ENCODE measurements at regions not wholly inside any gene's neighbourhood (a gene's known extent, or its start where the extent isn't known, plus 50 kb on each side); places are given as distances from the start of the nearest gene placed in this dataset.
A peak's percentile ranks its signal among the peaks of the same experiment; 100 is the strongest.

DNA sequence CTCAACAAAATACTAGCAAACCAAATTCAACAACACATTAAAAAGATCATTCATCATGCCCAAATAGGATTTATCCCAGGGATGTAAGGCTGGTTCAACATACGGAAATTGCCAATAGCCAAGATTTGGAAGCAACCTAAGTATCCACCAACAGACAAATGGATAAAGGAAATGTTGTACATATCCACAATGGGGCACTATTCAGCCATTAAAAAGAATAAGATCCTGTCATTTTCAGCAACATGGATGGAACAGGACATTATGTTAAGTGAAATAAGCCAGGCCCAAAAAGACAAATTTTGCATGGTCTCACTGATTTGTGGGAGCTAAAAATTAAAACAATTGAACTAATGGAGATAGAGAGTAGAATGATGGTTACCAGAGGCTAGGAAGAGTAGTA, 82.0 kb upstream of the FAM241A start:
- CTCF ChIA-PET = no interaction called here
- DNase-seq (ENCODE audit: extremely low spot score) = no peak
- POLR2A ChIA-PET = no interaction called here
- TF ChIP-seq TARDBP (IDR thresholded peaks at IDR 0.05) = no peak
- no peak for TF ChIP-seq SUZ12 (IDR thresholded peaks at IDR 0.05)
- no peak for TF ChIP-seq ELF4 (IDR thresholded peaks at IDR 0.05)
- no peak for TF ChIP-seq ARNT (IDR thresholded peaks at IDR 0.05)
- no peak for TF ChIP-seq SP1 (IDR thresholded peaks at IDR 0.05)
- no peak for TF ChIP-seq CTBP1 (IDR thresholded peaks at IDR 0.05; ENCODE audit: borderline replicate concordance)
- TF ChIP-seq FOXA1 (IDR thresholded peaks at IDR 0.05) = no peak
- no peak for TF ChIP-seq BHLHE40 (IDR thresholded peaks at IDR 0.05; ENCODE audit: borderline replicate concordance)
- no peak for TF ChIP-seq ZNF384 (IDR thresholded peaks at IDR 0.05)
- TF ChIP-seq, protein P1, sequence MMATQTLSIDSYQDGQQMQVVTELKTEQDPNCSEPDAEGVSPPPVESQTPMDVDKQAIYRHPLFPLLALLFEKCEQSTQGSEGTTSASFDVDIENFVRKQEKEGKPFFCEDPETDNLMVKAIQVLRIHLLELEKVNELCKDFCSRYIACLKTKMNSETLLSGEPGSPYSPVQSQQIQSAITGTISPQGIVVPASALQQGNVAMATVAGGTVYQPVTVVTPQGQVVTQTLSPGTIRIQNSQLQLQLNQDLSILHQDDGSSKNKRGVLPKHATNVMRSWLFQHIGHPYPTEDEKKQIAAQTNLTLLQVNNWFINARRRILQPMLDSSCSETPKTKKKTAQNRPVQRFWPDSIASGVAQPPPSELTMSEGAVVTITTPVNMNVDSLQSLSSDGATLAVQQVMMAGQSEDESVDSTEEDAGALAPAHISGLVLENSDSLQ (IDR thresholded peaks at IDR 0.05) = no peak
- TF ChIP-seq FOXM1 (IDR thresholded peaks at IDR 0.05; ENCODE audit: borderline replicate concordance) = no peak
- no peak for TF ChIP-seq NFRKB (IDR thresholded peaks at IDR 0.05)
- TF ChIP-seq HDGF (IDR thresholded peaks at IDR 0.05; ENCODE audit: borderline replicate concordance) = no peak
- TF ChIP-seq L3MBTL2 (conservative IDR thresholded peaks at IDR 0.05) = no peak
- no peak for TF ChIP-seq FOXK2 (IDR thresholded peaks at IDR 0.05)
- no peak for TF ChIP-seq LEF1 (IDR thresholded peaks at IDR 0.05; ENCODE audit: borderline replicate concordance)

- DNase-seq (ENCODE audit: extremely low spot score) = no peak
- CTCF ChIA-PET = no interaction called here
- POLR2A ChIA-PET = no interaction called here
- TF ChIP-seq, protein P1 (IDR thresholded peaks at IDR 0.05) = no peak
These were observed 76.1 kb upstream of the FAM241A start for GRCh38 chr4:112069110-112069509.

- TF ChIP-seq BHLHE40 (IDR thresholded peaks at IDR 0.05; ENCODE audit: borderline replicate concordance) (no peak), FOXK2 (IDR thresholded peaks at IDR 0.05) (no peak), L3MBTL2 (conservative IDR thresholded peaks at IDR 0.05) (no peak), FOXA1 (IDR thresholded peaks at IDR 0.05) (no peak), ELF4 (IDR thresholded peaks at IDR 0.05) (no peak), FOXM1 (IDR thresholded peaks at IDR 0.05; ENCODE audit: borderline replicate concordance) (no peak), SUZ12 (IDR thresholded peaks at IDR 0.05) (no peak), HDGF (IDR thresholded peaks at IDR 0.05; ENCODE audit: borderline replicate concordance) (no peak), NFRKB (IDR thresholded peaks at IDR 0.05) (no peak), ZNF384 (IDR thresholded peaks at IDR 0.05) (no peak)
- POLR2A ChIA-PET = no interaction called here
- CTCF ChIA-PET = no interaction called here
- no peak for DNase-seq (ENCODE audit: extremely low spot score)
These were observed 72.1 kb upstream of the FAM241A start for GRCh38 chr4:112073181-112073580.

DNA sequence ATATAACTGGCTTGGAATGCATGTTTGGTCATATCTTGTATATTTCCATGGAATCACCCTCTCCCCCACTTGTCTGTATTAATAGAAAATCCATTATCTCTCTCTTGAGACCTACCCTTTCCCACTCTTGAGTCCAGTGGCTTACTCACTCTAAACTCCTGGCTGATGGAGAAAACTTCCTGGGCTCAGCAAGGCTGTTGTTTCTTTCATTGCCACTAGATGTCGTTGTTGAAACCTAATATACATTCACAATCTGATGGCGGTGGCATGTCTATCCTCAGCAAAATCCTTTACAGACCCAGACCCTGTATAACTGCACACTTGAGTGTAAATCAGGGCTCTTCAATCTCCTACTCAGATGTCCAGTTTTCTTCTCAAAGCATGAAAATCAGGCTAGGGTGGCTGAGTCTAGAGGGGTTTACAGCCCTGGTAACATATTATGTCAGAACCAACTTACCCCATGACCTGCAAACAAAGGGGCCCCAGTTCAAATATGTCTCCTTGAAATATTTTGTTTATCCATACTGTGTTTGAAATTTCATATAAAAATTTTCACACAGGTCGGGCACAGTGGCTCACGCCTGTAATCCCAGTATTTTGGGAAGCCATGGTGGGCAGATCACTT, 70.0 kb upstream of the FAM241A start:
- ChIA-PET POLR2A (no interaction called here), CTCF (no interaction called here)
- no peak for TF ChIP-seq NFRKB (IDR thresholded peaks at IDR 0.05)
- no peak for TF ChIP-seq FOXM1 (IDR thresholded peaks at IDR 0.05; ENCODE audit: borderline replicate concordance)
- TF ChIP-seq CTBP1 (IDR thresholded peaks at IDR 0.05; ENCODE audit: borderline replicate concordance) = no peak
- no peak for TF ChIP-seq ZNF384 (IDR thresholded peaks at IDR 0.05)
- TF ChIP-seq, protein P1 (IDR thresholded peaks at IDR 0.05) = no peak
- TF ChIP-seq FOXA1 (IDR thresholded peaks at IDR 0.05) = no peak
- no peak for TF ChIP-seq L3MBTL2 (conservative IDR thresholded peaks at IDR 0.05)
- TF ChIP-seq HDGF (IDR thresholded peaks at IDR 0.05; ENCODE audit: borderline replicate concordance) = no peak
- TF ChIP-seq TARDBP (IDR thresholded peaks at IDR 0.05) = no peak
- TF ChIP-seq ELF4 (IDR thresholded peaks at IDR 0.05) = no peak
- TF ChIP-seq SP1 (IDR thresholded peaks at IDR 0.05) = no peak
- no peak for TF ChIP-seq LEF1 (IDR thresholded peaks at IDR 0.05; ENCODE audit: borderline replicate concordance)
- DNase-seq (ENCODE audit: extremely low spot score) = peak; percentile 66

GRCh38 chr4:112075906-112076305, 69.3 kb upstream of the FAM241A start:
- CTCF ChIA-PET = interaction anchor here (0.7 kb wide), 1 partner anchor 142 kb away, joined by 3 read pairs; no protein-coding TSS in a partner anchor
- DNase-seq (ENCODE audit: extremely low spot score) = no peak
- POLR2A ChIA-PET = no interaction called here
- TF ChIP-seq LEF1 (IDR thresholded peaks at IDR 0.05; ENCODE audit: borderline replicate concordance) = no peak

DNA sequence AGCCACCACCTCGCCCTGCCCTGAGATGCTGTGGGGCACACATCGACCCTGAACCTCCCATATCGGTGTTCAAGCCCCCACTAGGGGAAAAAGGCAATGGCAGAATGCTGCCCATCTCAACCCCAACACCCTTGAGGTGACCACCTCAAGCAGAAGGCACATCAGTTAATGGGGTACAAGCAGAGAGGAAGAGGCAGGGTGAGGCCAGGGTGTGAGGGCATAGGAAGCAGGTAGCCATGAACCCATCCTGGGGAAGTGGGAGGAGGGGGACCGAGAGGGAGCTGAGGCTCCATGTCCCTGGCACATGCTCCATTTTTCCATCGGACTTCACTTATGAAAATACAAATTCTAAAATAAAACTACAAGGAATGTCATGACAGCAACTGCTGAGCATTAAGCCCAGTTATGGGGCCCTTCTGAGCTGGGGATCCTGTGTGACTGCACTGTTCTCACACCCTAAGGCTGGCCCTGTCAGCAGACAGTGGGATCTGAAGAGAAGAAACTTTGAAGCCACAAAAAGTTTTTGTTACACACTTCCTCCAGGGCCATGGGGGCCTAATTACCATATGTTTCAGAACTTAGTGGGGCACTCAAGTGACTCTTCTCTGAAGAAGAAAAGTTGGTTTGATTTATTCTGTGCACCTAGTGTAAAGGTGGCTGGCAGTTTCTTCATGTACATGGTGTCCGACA, 68.2 kb upstream of the FAM241A start:
- DNase-seq (ENCODE audit: extremely low spot score) = no peak
- ChIA-PET POLR2A (no interaction called here), CTCF (no interaction called here)
- no peak for TF ChIP-seq BHLHE40 (IDR thresholded peaks at IDR 0.05; ENCODE audit: borderline replicate concordance)
- no peak for TF ChIP-seq NFRKB (IDR thresholded peaks at IDR 0.05)
- no peak for TF ChIP-seq ZNF384 (IDR thresholded peaks at IDR 0.05)
- no peak for TF ChIP-seq FOXK2 (IDR thresholded peaks at IDR 0.05)
- TF ChIP-seq HDGF (IDR thresholded peaks at IDR 0.05; ENCODE audit: borderline replicate concordance) = no peak
- TF ChIP-seq SP1 (IDR thresholded peaks at IDR 0.05) = no peak

DNA sequence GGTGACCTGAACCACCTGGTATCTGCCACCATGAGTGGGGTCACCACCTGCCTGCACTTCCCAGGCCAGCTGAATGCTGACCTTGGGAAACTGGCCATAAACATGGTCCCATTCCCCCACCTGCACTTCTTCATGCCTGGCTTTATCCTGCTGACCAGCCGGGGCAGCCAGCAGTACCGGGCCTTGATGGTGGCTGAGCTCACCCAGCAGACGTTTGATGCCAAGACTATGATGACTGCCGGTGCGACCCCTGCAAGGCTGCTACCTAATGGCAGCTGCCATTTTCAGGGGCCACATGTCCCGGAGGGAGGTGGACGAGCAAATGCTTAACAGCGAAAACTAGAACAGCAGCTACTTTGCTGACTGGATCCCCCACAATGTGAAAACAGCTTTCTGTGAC, 67.5 kb upstream of the FAM241A start:
- POLR2A ChIA-PET = no interaction called here
- CTCF ChIA-PET = no interaction called here

More for the DNA sequence above, 67.5 kb upstream of the FAM241A start:
- DNase-seq (ENCODE audit: extremely low spot score) = no peak
- TF ChIP-seq L3MBTL2 (conservative IDR thresholded peaks at IDR 0.05) = no peak
- no peak for TF ChIP-seq FOXK2 (IDR thresholded peaks at IDR 0.05)
- TF ChIP-seq LEF1 (IDR thresholded peaks at IDR 0.05; ENCODE audit: borderline replicate concordance) = no peak
- no peak for TF ChIP-seq NFRKB (IDR thresholded peaks at IDR 0.05)
- no peak for TF ChIP-seq SUZ12 (IDR thresholded peaks at IDR 0.05)
- no peak for TF ChIP-seq FOXA1 (IDR thresholded peaks at IDR 0.05)
- TF ChIP-seq HDGF (IDR thresholded peaks at IDR 0.05; ENCODE audit: borderline replicate concordance) = no peak
- TF ChIP-seq SP1 (IDR thresholded peaks at IDR 0.05) = no peak

Measured in HEK293T (cell line).